H1 (cell line): ENCODE measurements at regions not wholly inside any gene's neighbourhood (a gene's known extent, or its start where the extent isn't known, plus 50 kb on each side); places are given as distances from the start of the nearest gene placed in this dataset.

Experiments
- CTCF ChIA-PET: fragments of 300-600 bp; sonication (Branson Sonifier 250); formaldehyde crosslinking; loops from one replicate; lab custom pipeline; 2021; ENCODE audit not compliant: partially characterized antibody; lab: Charles Lee
- POLR2A ChIA-PET: fragments of 300-600 bp; sonication (Branson Sonifier 250); formaldehyde crosslinking; loops from one replicate; lab custom pipeline; 2021; ENCODE audit warnings: inconsistent platforms; ENCODE audit not compliant: partially characterized antibody; lab: Charles Lee
- DNase-seq, 2 experiments: peaks; one replicate each; pipeline versions ENCODE4 v3.0.0 to v3.0.0-alpha.2; 2010 to 2022; ENCODE audit warnings: low spot score in 2 of 2, low read depth in 1 of 2, mixed read lengths in 1 of 2
- FAIRE-seq: peaks from 2 replicates; lab custom pipeline; 2011; peaks lifted over from hg19 to GRCh38; lab: Jason Lieb, UNC
- H2AFZ ChIP-seq: 2 replicates; pipeline ENCODE4 v1.8.1; 2012; ENCODE audit warnings: low read length, inconsistent platforms
- H2AK5ac ChIP-seq: 2 replicates; pipeline ENCODE4 v1.6.1; 2013; ENCODE audit warnings: low read depth, low read length
- H2BK120ac ChIP-seq: replicated peaks from 2 replicates; pipeline ENCODE3; 2013; ENCODE audit warnings: low read depth, low read length, inconsistent platforms
- H2BK12ac ChIP-seq: 2 replicates; pipeline ENCODE4 v1.6.1; 2013; ENCODE audit warnings: low read depth, low read length
- H2BK15ac ChIP-seq: 2 replicates; pipeline ENCODE4 v1.6.1; 2013; ENCODE audit warnings: low read length
- H2BK20ac ChIP-seq: 2 replicates; pipeline ENCODE4 v1.6.1; 2013; ENCODE audit warnings: low read length
- H2BK5ac ChIP-seq: 2 replicates; pipeline ENCODE4 v1.6.1; 2013; ENCODE audit warnings: low read depth, low read length
- H3K14ac ChIP-seq: 2 replicates; pipeline ENCODE4 v1.6.1; 2013; ENCODE audit warnings: inconsistent platforms; ENCODE audit not compliant: insufficient read length
- H3K18ac ChIP-seq: 2 replicates; pipeline ENCODE4 v1.6.1; 2013; ENCODE audit warnings: low read length; ENCODE audit errors: extremely low read depth
- H3K23ac ChIP-seq: 2 replicates; pipeline ENCODE4 v1.6.1; 2013; ENCODE audit warnings: inconsistent platforms; ENCODE audit not compliant: insufficient read length
- H3K23me2 ChIP-seq: 2 replicates; pipeline ENCODE4 v1.6.1; 2013; ENCODE audit warnings: low read depth, low read length
- H3K27ac ChIP-seq: 2 replicates; pipeline ENCODE4 v1.6.1; 2011; ENCODE audit warnings: low read depth, low read length, inconsistent platforms
- H3K27me3 ChIP-seq, 4 experiments: replicated peaks in 1 of 4; 1 replicate in 1 of 4; 2 replicates in 3 of 4; pipeline versions ENCODE4 v1.6.1 to v1.8.1; 2011 to 2013; ENCODE audit warnings: low read length in 3 of 4, mild to moderate bottlenecking in 3 of 4, inconsistent platforms in 2 of 4, mixed read lengths in 2 of 4, moderate library complexity in 1 of 4; ENCODE audit not compliant: control insufficient read depth in 3 of 4, insufficient read depth in 3 of 4; ENCODE audit errors: extremely low read depth in 1 of 4
- H3K36me3 ChIP-seq, 4 experiments: 2 replicates each; pipeline versions ENCODE4 v1.6.1 to v1.8.1; 2011 to 2013; ENCODE audit warnings: mild to moderate bottlenecking in 4 of 4, low read length in 3 of 4, moderate library complexity in 2 of 4, control low read depth in 1 of 4, inconsistent platforms in 1 of 4; ENCODE audit not compliant: insufficient read depth in 4 of 4, control insufficient read depth in 2 of 4
- H3K4ac ChIP-seq: replicated peaks from 2 replicates; pipeline ENCODE3; 2013; ENCODE audit warnings: low read length, low read depth, mixed read lengths, inconsistent platforms; ENCODE audit not compliant: insufficient read length
- H3K4me1 ChIP-seq, 4 experiments: replicated peaks in 1 of 4; 1 replicate in 1 of 4; 2 replicates in 3 of 4; pipeline versions ENCODE4 v1.6.1 to v1.8.1; 2011 to 2013; ENCODE audit warnings: low read length in 3 of 4, inconsistent platforms in 2 of 4, mixed read lengths in 1 of 4; ENCODE audit not compliant: insufficient read depth in 4 of 4, control insufficient read depth in 3 of 4
- H3K4me2 ChIP-seq, 2 experiments: 2 replicates each; pipeline versions ENCODE4 v1.6.1 to v1.8.1; 2011 to 2013; ENCODE audit warnings: low read depth in 2 of 2, low read length in 2 of 2, control low read depth in 1 of 2, inconsistent platforms in 1 of 2, mild to moderate bottlenecking in 1 of 2; ENCODE audit not compliant: insufficient read depth in 1 of 2
- H3K4me3 ChIP-seq, 4 experiments: fragments of 200-600, 300-600 bp in 1 of 4; sonication (generic), shearing (Covaris generic), sonication (Bioruptor Twin) in 1 of 4; 2 replicates each; pipeline versions ENCODE4 v1.5.1 to v1.8.1; 2011 to 2016; ENCODE audit warnings: low read length in 4 of 4, low read depth in 3 of 4, control low read depth in 2 of 4, inconsistent platforms in 2 of 4, mild to moderate bottlenecking in 2 of 4, mixed read lengths in 1 of 4, moderate library complexity in 1 of 4; ENCODE audit not compliant: insufficient read depth in 2 of 4; ENCODE audit errors: extremely low read depth in 1 of 4
- H3K56ac ChIP-seq: replicated peaks from 2 replicates; pipeline ENCODE3; 2013; ENCODE audit warnings: low read depth, mild to moderate bottlenecking, mixed read lengths, low read length, inconsistent platforms; ENCODE audit not compliant: insufficient read length
- H3K79me1 ChIP-seq: 2 replicates; pipeline ENCODE4 v1.6.1; 2013; ENCODE audit warnings: low read depth, low read length, control low read depth
- H3K79me2 ChIP-seq, 2 experiments: 2 replicates each; pipeline versions ENCODE4 v1.6.1 to v1.8.1; 2012 to 2013; ENCODE audit warnings: low read length in 2 of 2, mild to moderate bottlenecking in 2 of 2, inconsistent platforms in 1 of 2; ENCODE audit not compliant: insufficient read depth in 2 of 2, control insufficient read depth in 1 of 2
- H3K9ac ChIP-seq, 4 experiments: replicated peaks in 1 of 4; 1 replicate in 1 of 4; 2 replicates in 3 of 4; pipeline versions ENCODE4 v1.6.1 to v1.8.1; 2011 to 2013; ENCODE audit warnings: low read depth in 3 of 4, low read length in 3 of 4, control low read depth in 2 of 4, mild to moderate bottlenecking in 2 of 4, moderate library complexity in 2 of 4, inconsistent platforms in 1 of 4; ENCODE audit errors: extremely low read depth in 1 of 4
- H3K9me3 ChIP-seq, 2 experiments: 2 replicates each; pipeline versions ENCODE4 v1.6.1 to v1.8.1; 2012 to 2013; ENCODE audit warnings: mild to moderate bottlenecking in 2 of 2, moderate library complexity in 2 of 2, control low read depth in 1 of 2, inconsistent platforms in 1 of 2, low read depth in 1 of 2, low read length in 1 of 2, mixed read lengths in 1 of 2; ENCODE audit not compliant: insufficient read depth in 2 of 2
- H4K20me1 ChIP-seq, 2 experiments: replicated peaks in 1 of 2; 2 replicates each; pipeline versions ENCODE3 to v1.8.1; 2011 to 2013; ENCODE audit warnings: inconsistent platforms in 2 of 2, low read length in 2 of 2, mild to moderate bottlenecking in 1 of 2; ENCODE audit not compliant: insufficient read depth in 2 of 2, control insufficient read depth in 1 of 2
- H4K5ac ChIP-seq: 2 replicates; pipeline ENCODE4 v1.6.1; 2013; ENCODE audit warnings: low read length, low read depth, mixed read lengths, inconsistent platforms; ENCODE audit not compliant: insufficient read length
- H4K8ac ChIP-seq: 2 replicates; pipeline ENCODE4 v1.8.0; 2013; ENCODE audit warnings: mild to moderate bottlenecking, moderate library complexity, low read length, inconsistent platforms; ENCODE audit not compliant: insufficient read depth; ENCODE audit errors: extremely low read depth
- H4K91ac ChIP-seq: replicated peaks from 2 replicates; pipeline ENCODE3; 2013; ENCODE audit warnings: low read length, mixed read lengths, inconsistent platforms; ENCODE audit not compliant: insufficient read length
- CBX5 ChIP-seq: fragments of 300-800, 300-1000 bp; sonication (generic); IDR thresholded peaks from 2 replicates; pipeline ENCODE4 v1.7.1; 2016; ENCODE audit warnings: antibody characterized with exemption, low read length, low read depth
- EGR1 ChIP-seq: IDR thresholded peaks from 2 replicates; pipeline ENCODE4 v1.6.1; 2011; ENCODE audit warnings: low read depth, low read length, borderline replicate concordance
- EP300 ChIP-seq, 2 experiments: IDR thresholded peaks; 1 replicate in 1 of 2; 2 replicates in 1 of 2; pipeline ENCODE4 v1.6.1; 2011 to 2012; ENCODE audit warnings: low read depth in 2 of 2, low read length in 2 of 2, mild to moderate bottlenecking in 2 of 2, borderline replicate concordance in 1 of 2, inconsistent platforms in 1 of 2, moderate library complexity in 1 of 2
- EZH2 ChIP-seq: fragments of 200-600 bp; sonication (generic); IDR thresholded peaks from 2 replicates; pipeline ENCODE4 v1.7.1; 2012; ENCODE audit warnings: low read depth, mild to moderate bottlenecking, moderate library complexity, low read length, inconsistent platforms; ENCODE audit not compliant: severe bottlenecking
- GABPA ChIP-seq: IDR thresholded peaks from 2 replicates; pipeline ENCODE4 v1.6.1; 2011; ENCODE audit warnings: mild to moderate bottlenecking, low read length, moderate library complexity, borderline replicate concordance; ENCODE audit not compliant: insufficient read depth
- GTF2F1 ChIP-seq: IDR thresholded peaks from 2 replicates; pipeline ENCODE4 v1.6.1; 2012; ENCODE audit warnings: low read depth, low read length, improper control_type of control experiment, borderline replicate concordance
- MAFK ChIP-seq: IDR thresholded peaks from 2 replicates; pipeline ENCODE4 v1.6.1; 2012; ENCODE audit warnings: low read depth, mild to moderate bottlenecking, improper control_type of control experiment, low read length
- PHF8 ChIP-seq: fragments of 200-600 bp; sonication (generic); conservative IDR thresholded peaks from 2 replicates; pipeline ENCODE4 v1.7.1; 2012; ENCODE audit warnings: low read depth, mild to moderate bottlenecking, inconsistent platforms, low read length, moderate library complexity
- SIX5 ChIP-seq: IDR thresholded peaks from 2 replicates; pipeline ENCODE4 v1.6.1; 2011; ENCODE audit warnings: mild to moderate bottlenecking, low read depth, low read length
- SRF ChIP-seq: IDR thresholded peaks from 2 replicates; pipeline ENCODE4 v1.6.1; 2011; ENCODE audit warnings: mild to moderate bottlenecking, low read depth, low read length, moderate library complexity
- TAF7 ChIP-seq: optimal IDR thresholded peaks from 2 replicates; pipeline ENCODE3; 2011; ENCODE audit warnings: low read depth, mild to moderate bottlenecking, inconsistent platforms, low read length, moderate library complexity, borderline replicate concordance
- WGBS, 2 experiments: shearing (Covaris generic) in 1 of 2; methylation state at CpG; one replicate each; pipeline versions ENCODE4 v1.1.6 to v1.1.7; 2013 to 2015; ENCODE audit warnings: low lambda C conversion rate in 2 of 2, mixed read lengths in 2 of 2, inconsistent platforms in 1 of 2, low coverage in 1 of 2, missing lambda C conversion rate in 1 of 2; ENCODE audit not compliant: insufficient replicate concordance in 2 of 2, insufficient coverage in 1 of 2, insufficient read length in 1 of 2; ENCODE audit errors: extremely low coverage in 1 of 2, missing lambda C conversion rate in 1 of 2; 5-methylcytosine and 5-hydroxymethylcytosine counted together
- TF ChIP-seq, protein P1 (sequence below): IDR thresholded peaks from 2 replicates; pipeline ENCODE4 v1.6.1; 2011; ENCODE audit warnings: low read length, improper control_type of control experiment
- TF ChIP-seq, protein P2 (sequence below): IDR thresholded peaks from 2 replicates; pipeline ENCODE4 v1.6.1; 2012; ENCODE audit warnings: inconsistent platforms

DNA sequence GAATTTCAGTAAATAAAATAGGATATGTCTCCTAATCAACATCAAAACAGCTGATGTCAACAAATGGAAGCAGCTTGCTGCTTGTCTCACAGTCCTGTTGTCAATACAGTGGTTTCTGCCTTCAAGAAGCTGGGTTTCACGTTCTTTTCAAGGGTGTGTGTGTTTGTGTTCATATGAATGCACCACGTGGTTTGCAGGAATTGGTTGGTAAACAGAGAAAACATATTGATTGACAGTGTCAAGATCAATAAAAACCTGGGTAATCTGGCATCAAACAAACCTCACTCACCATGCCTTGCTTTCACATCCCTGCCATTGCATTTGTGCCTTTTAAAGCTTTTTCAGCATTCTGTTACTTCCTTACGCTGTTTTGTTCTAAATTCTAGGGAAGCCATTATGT lies 585.7 kb upstream of the CA10 start:
- H3K14ac ChIP-seq = no peak overlapping the region
- H3K4me1 ChIP-seq = no peaks in the 10 kb centered on the region
- no peaks in the 10 kb centered on the region for H3K36me3 ChIP-seq
- H3K79me1 ChIP-seq = no peaks in the 10 kb centered on the region
- no peak overlapping the region for H3K18ac ChIP-seq
- WGBS, 2 experiments = 80% methylated on average over 3 of the region's 3 CpGs; no CpG with 5 or more reads in 1 of the 2 experiments
- no peak overlapping the region for H2BK15ac ChIP-seq
- DNase-seq = no peak
- H3K23me2 ChIP-seq = no peaks in the 10 kb centered on the region
- no peaks in the 10 kb centered on the region for H3K79me2 ChIP-seq
- no peak overlapping the region for H3K4me2 ChIP-seq
- H4K91ac ChIP-seq = no peak overlapping the region
- H2BK12ac ChIP-seq = no peak overlapping the region
- H3K56ac ChIP-seq = no peak overlapping the region
- H2AK5ac ChIP-seq = no peak overlapping the region
- H3K9me3 ChIP-seq = no peaks in the 10 kb centered on the region
- H3K4me3 ChIP-seq = no peak overlapping the region
- no peaks in the 10 kb centered on the region for H4K20me1 ChIP-seq
- no peak overlapping the region for H3K9ac ChIP-seq
- H3K27me3 ChIP-seq = no peaks in the 10 kb centered on the region
- ChIA-PET POLR2A (no interaction called here), CTCF (interaction anchor here (0.5 kb wide), 1 partner anchor 13 kb away, joined by 3 read pairs; no protein-coding TSS in a partner anchor)
- H4K8ac ChIP-seq = no peak overlapping the region
- no peak overlapping the region for H2AFZ ChIP-seq
- no peak for FAIRE-seq
- H2BK20ac ChIP-seq = no peak overlapping the region
- no peak overlapping the region for H3K23ac ChIP-seq
- no peak overlapping the region for H2BK5ac ChIP-seq
- no peak overlapping the region for H3K4ac ChIP-seq
- H3K27ac ChIP-seq = no peak overlapping the region
- no peak overlapping the region for H2BK120ac ChIP-seq
- no peak overlapping the region for H4K5ac ChIP-seq
- TF ChIP-seq EP300 (IDR thresholded peaks at IDR 0.05; ENCODE audit: borderline replicate concordance in 1 of 2, low read depth in 2 of 2, low read length in 2 of 2) = no peak
- TF ChIP-seq, protein P1, sequence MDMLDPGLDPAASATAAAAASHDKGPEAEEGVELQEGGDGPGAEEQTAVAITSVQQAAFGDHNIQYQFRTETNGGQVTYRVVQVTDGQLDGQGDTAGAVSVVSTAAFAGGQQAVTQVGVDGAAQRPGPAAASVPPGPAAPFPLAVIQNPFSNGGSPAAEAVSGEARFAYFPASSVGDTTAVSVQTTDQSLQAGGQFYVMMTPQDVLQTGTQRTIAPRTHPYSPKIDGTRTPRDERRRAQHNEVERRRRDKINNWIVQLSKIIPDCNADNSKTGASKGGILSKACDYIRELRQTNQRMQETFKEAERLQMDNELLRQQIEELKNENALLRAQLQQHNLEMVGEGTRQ = no peak
- no peak for TF ChIP-seq SRF
- no peak for TF ChIP-seq GABPA
- TF ChIP-seq GTF2F1 = no peak
- no peak for TF ChIP-seq MAFK
- TF ChIP-seq PHF8 = no peak
- no peak for TF ChIP-seq CBX5
- no peak for TF ChIP-seq TAF7
- TF ChIP-seq EGR1 = no peak
- no peak for TF ChIP-seq SIX5
- TF ChIP-seq, protein P2, sequence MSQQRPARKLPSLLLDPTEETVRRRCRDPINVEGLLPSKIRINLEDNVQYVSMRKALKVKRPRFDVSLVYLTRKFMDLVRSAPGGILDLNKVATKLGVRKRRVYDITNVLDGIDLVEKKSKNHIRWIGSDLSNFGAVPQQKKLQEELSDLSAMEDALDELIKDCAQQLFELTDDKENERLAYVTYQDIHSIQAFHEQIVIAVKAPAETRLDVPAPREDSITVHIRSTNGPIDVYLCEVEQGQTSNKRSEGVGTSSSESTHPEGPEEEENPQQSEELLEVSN = no peak
- no peak for TF ChIP-seq EZH2
